NT2/D1 (cell line): ENCODE measurements at regions not wholly inside any gene's neighbourhood (a gene's known extent, or its start where the extent isn't known, plus 50 kb on each side); places are given as distances from the start of the nearest gene placed in this dataset.

Source experiments
- SUZ12 ChIP-seq: IDR thresholded peaks from 2 replicates; pipeline ENCODE4 v1.6.1; 2011; ENCODE audit not compliant: insufficient read length, insufficient read depth; ENCODE audit errors: extremely low read depth
- YY1 ChIP-seq: IDR thresholded peaks from 2 replicates; pipeline ENCODE4 v1.6.1; 2011; ENCODE audit not compliant: insufficient read length, insufficient read depth
- ZNF274 ChIP-seq: IDR thresholded peaks from 2 replicates; pipeline ENCODE4 v1.6.1; 2011; ENCODE audit warnings: mild to moderate bottlenecking, low read depth, low read length

DNA sequence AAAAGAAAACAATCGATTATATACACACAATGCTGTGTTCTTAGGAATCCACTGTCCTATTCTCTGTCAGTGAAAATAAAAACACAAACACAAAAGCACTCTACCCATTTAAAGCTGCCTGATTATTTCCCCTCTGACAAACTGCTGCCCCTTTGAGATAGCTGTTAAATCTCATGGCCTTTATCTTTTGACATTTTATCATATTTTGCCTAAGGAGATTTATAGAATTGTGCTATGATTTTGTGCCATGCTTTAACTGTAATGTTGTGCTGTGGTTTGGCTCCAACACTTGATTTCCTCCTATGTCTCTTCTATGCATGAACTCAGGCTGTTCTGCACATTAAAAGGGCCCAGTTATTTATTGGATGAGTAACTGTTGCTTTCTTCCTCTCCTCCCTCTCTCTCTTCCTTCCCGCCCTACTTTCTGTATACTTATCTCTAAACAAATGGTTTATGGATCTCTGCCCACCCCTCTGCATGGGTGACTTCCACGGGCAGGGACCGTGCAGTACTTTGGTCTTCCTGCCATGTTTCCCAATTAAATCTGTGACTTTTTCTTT, 1096.6 kb downstream of the TSN start:
- TF ChIP-seq YY1 = no peak
- TF ChIP-seq ZNF274 = no peak
- no peak for TF ChIP-seq SUZ12
